HepG2 (cell line): ENCODE measurements at regions not wholly inside any gene's neighbourhood (a gene's known extent, or its start where the extent isn't known, plus 50 kb on each side); places are given as distances from the start of the nearest gene placed in this dataset.

ENCODE experiments used
- ATAC-seq: fragments of 200-7000 bp; cut with Tn5 transposase; 3 replicates; pipeline ENCODE4 v1.9.1; 2020; ENCODE audit warnings: mild to moderate bottlenecking, moderate library complexity
- BruUV-seq: library from RNA; stranded (reverse); fragments of 400-500 nt; replicated peaks from 2 replicates; lab custom pipeline; 2021; lab: Mats Ljungman, UMichigan
- CTCF ChIA-PET: fragments of 300-600 bp; formaldehyde crosslinking; extraction: SDS; loops from one replicate; lab custom pipeline; 2021; ENCODE audit warnings: low total read pairs, inconsistent platforms, low intra/inter-chr PET ratio; lab: Yijun Ruan, JAX
- POLR2A ChIA-PET: fragments of 350-600 bp; sonication (Branson Sonifier 250); formaldehyde crosslinking; loops from one replicate; lab custom pipeline; 2020; ENCODE audit warnings: antibody characterized with exemption, inconsistent platforms; lab: Yijun Ruan, JAX
- DNase-seq: peaks from one replicate; pipeline ENCODE4 v3.0.0-alpha.2; 2015; ENCODE audit warnings: low spot score
- FAIRE-seq: peaks from 3 replicates; lab custom pipeline; 2011; peaks lifted over from hg19 to GRCh38; lab: Jason Lieb, UNC
- H2AFZ ChIP-seq: one replicate; pipeline ENCODE4 v1.6.1; 2011; ENCODE audit warnings: low read length, inconsistent platforms
- H3K27ac ChIP-seq: fragments of 300-600 bp; 3 replicates; pipeline ENCODE4 v1.8.0; 2011; ENCODE audit warnings: mixed run types, mild to moderate bottlenecking, mixed read lengths, low read length, inconsistent platforms; ENCODE audit not compliant: insufficient read depth; ENCODE audit errors: extremely low read length
- H3K27me3 ChIP-seq, 2 experiments: fragments of 200-600 bp in 1 of 2; 2 replicates in 1 of 2; 3 replicates in 1 of 2; pipeline versions ENCODE4 v1.6.0 to v1.8.0; 2011; ENCODE audit warnings: low read length in 2 of 2, mild to moderate bottlenecking in 2 of 2, moderate library complexity in 2 of 2, inconsistent platforms in 1 of 2; ENCODE audit not compliant: insufficient read depth in 2 of 2, control insufficient read depth in 1 of 2
- H3K36me3 ChIP-seq, 2 experiments: fragments of 200-600 bp in 1 of 2; replicated peaks in 1 of 2; 2 replicates in 1 of 2; 3 replicates in 1 of 2; pipeline versions ENCODE4 v1.5.1 to v1.8.0; 2011; ENCODE audit warnings: low read length in 2 of 2, inconsistent platforms in 1 of 2; ENCODE audit not compliant: insufficient read depth in 2 of 2, control insufficient read depth in 1 of 2
- H3K4me1 ChIP-seq: 2 replicates; pipeline ENCODE4 v1.5.1; 2012; ENCODE audit warnings: low read length, inconsistent platforms; ENCODE audit not compliant: insufficient read depth
- H3K4me2 ChIP-seq: 2 replicates; pipeline ENCODE4 v1.6.0; 2011; ENCODE audit warnings: low read depth, low read length, inconsistent platforms
- H3K4me3 ChIP-seq, 3 experiments: fragments of 200-600 bp in 1 of 3; sonication (generic), shearing (Covaris generic) in 1 of 3; replicated peaks in 1 of 3; 2 replicates each; pipeline ENCODE4 v1.5.1; 2011 to 2016; ENCODE audit warnings: low read length in 3 of 3, inconsistent platforms in 2 of 3, low read depth in 2 of 3, mild to moderate bottlenecking in 2 of 3, control low read depth in 1 of 3, mixed read lengths in 1 of 3; ENCODE audit not compliant: insufficient read depth in 1 of 3
- H3K79me2 ChIP-seq: one replicate; pipeline ENCODE4 v1.6.1; 2011; ENCODE audit warnings: low read length, inconsistent platforms; ENCODE audit not compliant: insufficient read depth
- H3K9ac ChIP-seq: 2 replicates; pipeline ENCODE4 v1.6.0; 2011; ENCODE audit warnings: mild to moderate bottlenecking, low read depth, low read length, inconsistent platforms; ENCODE audit not compliant: insufficient read depth
- H3K9me3 ChIP-seq: 2 replicates; pipeline ENCODE4 v1.5.1; 2012; ENCODE audit warnings: mild to moderate bottlenecking, low read length
- H4K20me1 ChIP-seq: 2 replicates; pipeline ENCODE4 v1.6.0; 2011; ENCODE audit warnings: inconsistent platforms, mild to moderate bottlenecking, low read length, moderate library complexity; ENCODE audit not compliant: insufficient read depth
- EP300 ChIP-seq, 3 experiments: sonication (generic) in 1 of 3; formaldehyde crosslinking in 1 of 3; IDR thresholded peaks; 2 replicates each; pipeline versions ENCODE4 v1.5.1 to v1.6.1; 2011 to 2020; ENCODE audit warnings: low read depth in 2 of 3, low read length in 2 of 3, borderline replicate concordance in 1 of 3, improper control_type of control experiment in 1 of 3, mild to moderate bottlenecking in 1 of 3, missing genetic modification reagents in 1 of 3, moderate library complexity in 1 of 3
- HMG20B ChIP-seq: conservative IDR thresholded peaks from 2 replicates; pipeline ENCODE4 v1.6.1; 2016; ENCODE audit warnings: missing genetic modification reagents, missing compliant biosample characterization
- KDM4B ChIP-seq: sonication (generic); formaldehyde crosslinking; IDR thresholded peaks from 2 replicates; pipeline ENCODE4 v1.4.0; 2020; ENCODE audit warnings: missing genetic modification reagents
- NFE2 ChIP-seq: sonication (generic); formaldehyde crosslinking; IDR thresholded peaks from 2 replicates; pipeline ENCODE4 v1.4.0; 2020; ENCODE audit warnings: missing genetic modification reagents
- RFXANK ChIP-seq: IDR thresholded peaks from 2 replicates; pipeline ENCODE4 v1.6.1; 2016
- SIX1 ChIP-seq: sonication (generic); formaldehyde crosslinking; IDR thresholded peaks from 2 replicates; pipeline ENCODE4 v1.4.0; 2020; ENCODE audit warnings: missing genetic modification reagents, borderline replicate concordance
- SNAPC5 ChIP-seq: sonication (generic); formaldehyde crosslinking; IDR thresholded peaks from 2 replicates; pipeline ENCODE4 v1.8.1; 2023; ENCODE audit warnings: mild to moderate bottlenecking, missing genetic modification reagents, borderline replicate concordance
- YEATS4 ChIP-seq: sonication (generic); formaldehyde crosslinking; IDR thresholded peaks from 2 replicates; pipeline ENCODE4 v1.4.0; 2020; ENCODE audit warnings: missing genetic modification reagents, borderline replicate concordance
- ZNF260 ChIP-seq: sonication (generic); formaldehyde crosslinking; IDR thresholded peaks from 2 replicates; pipeline ENCODE4 v1.4.0; 2020; ENCODE audit warnings: missing genetic modification reagents, low read depth, mild to moderate bottlenecking, borderline replicate concordance
- ZNF547 ChIP-seq: sonication (generic); formaldehyde crosslinking; IDR thresholded peaks from 2 replicates; pipeline ENCODE4 v1.5.1; 2020; ENCODE audit warnings: mild to moderate bottlenecking, missing genetic modification reagents
- ZNF639 ChIP-seq: conservative IDR thresholded peaks from 2 replicates; pipeline ENCODE4 v1.6.1; 2018; ENCODE audit warnings: missing genetic modification reagents
- ZNF670 ChIP-seq: sonication (generic); formaldehyde crosslinking; IDR thresholded peaks from 2 replicates; pipeline ENCODE4 v1.8.0; 2022; ENCODE audit warnings: mild to moderate bottlenecking, missing genetic modification reagents, borderline replicate concordance
- WGBS: methylation state at CpG from one replicate; pipeline ENCODE4 v1.1.6; 2017; ENCODE audit warnings: low lambda C conversion rate; 5-methylcytosine and 5-hydroxymethylcytosine counted together
- in situ Hi-C: cut with HindIII; loops from 2 replicates; pipeline ENCODE4 v1.10.0; 2017; ENCODE audit warnings: low pct_unique_long_range_greater_than_20kb; ENCODE audit not compliant: extremely low pct_ligation_motif_present
- intact Hi-C: fragments of 100-400 bp; cut with micrococcal nuclease; formaldehyde crosslinking; loops from one replicate; pipeline ENCODE4 v1.10.0; 2022; ENCODE audit not compliant: unreplicated experiment
- TF ChIP-seq, protein P1 (sequence below): IDR thresholded peaks from 2 replicates; pipeline ENCODE4 v1.6.1; 2012; ENCODE audit warnings: low read length, improper control_type of control experiment
- TF ChIP-seq, protein P2 (sequence below): sonication (generic); formaldehyde crosslinking; IDR thresholded peaks from 2 replicates; pipeline ENCODE4 v1.9.0; 2021; ENCODE audit warnings: missing genetic modification reagents, mild to moderate bottlenecking, borderline replicate concordance
- TF ChIP-seq, protein P3 (sequence below): sonication (generic); formaldehyde crosslinking; IDR thresholded peaks from 2 replicates; pipeline ENCODE4 v1.5.0; 2020; ENCODE audit warnings: missing genetic modification reagents
- TF ChIP-seq, protein P4 (sequence below): sonication (generic); formaldehyde crosslinking; conservative IDR thresholded peaks from 2 replicates; pipeline ENCODE4 v1.8.0; 2022; ENCODE audit warnings: missing genetic modification reagents

DNA sequence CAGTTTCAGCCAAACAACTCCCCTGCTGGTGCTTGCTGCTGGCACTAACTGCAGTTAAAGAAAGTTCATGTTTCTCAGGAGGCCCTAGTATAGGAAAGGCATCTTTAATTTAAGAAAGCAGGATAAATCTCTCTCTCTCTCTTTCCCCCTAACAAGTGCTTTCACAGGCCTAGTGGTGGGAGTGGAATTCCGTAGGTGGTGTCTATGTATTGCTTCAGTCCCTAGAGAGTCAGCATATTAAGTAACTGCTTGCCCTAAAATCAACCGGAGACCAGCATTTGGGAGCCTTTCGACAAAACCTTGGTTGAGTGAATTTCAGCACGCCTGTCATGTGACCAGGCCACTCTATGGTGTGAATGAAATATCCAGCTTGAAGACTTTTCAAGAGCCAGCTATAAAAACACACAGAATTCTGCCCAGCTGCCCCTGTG is 169.2 kb upstream of the TGFBR2 start:
- H3K4me2 ChIP-seq, result no peak overlapping the region
- no peak for ATAC-seq
- intact Hi-C loops, result no loop called here

More for the DNA sequence above, 169.2 kb upstream of the TGFBR2 start:
- no peak for DNase-seq
- no peak overlapping the region for H3K9ac ChIP-seq
- WGBS, result 69% methylated on average over 4 of the region's 4 CpGs
- H4K20me1 ChIP-seq, result no peaks in the 10 kb centered on the region
- BruUV-seq, result no TSS peak
- H3K27me3 ChIP-seq, result no peaks in the 10 kb centered on the region
- no peaks in the 10 kb centered on the region for H3K79me2 ChIP-seq
- no peak overlapping the region for H2AFZ ChIP-seq
- H3K27ac ChIP-seq, result no peak overlapping the region
- H3K9me3 ChIP-seq, result no peaks in the 10 kb centered on the region
- POLR2A ChIA-PET, result no interaction called here
- H3K4me1 ChIP-seq, result peaks cover 19% of the 10 kb centered on the region
- TF ChIP-seq YEATS4 (CRISPR knock-in tag), result no peak
- no peak for TF ChIP-seq KDM4B (CRISPR knock-in tag)
- TF ChIP-seq, protein P1, sequence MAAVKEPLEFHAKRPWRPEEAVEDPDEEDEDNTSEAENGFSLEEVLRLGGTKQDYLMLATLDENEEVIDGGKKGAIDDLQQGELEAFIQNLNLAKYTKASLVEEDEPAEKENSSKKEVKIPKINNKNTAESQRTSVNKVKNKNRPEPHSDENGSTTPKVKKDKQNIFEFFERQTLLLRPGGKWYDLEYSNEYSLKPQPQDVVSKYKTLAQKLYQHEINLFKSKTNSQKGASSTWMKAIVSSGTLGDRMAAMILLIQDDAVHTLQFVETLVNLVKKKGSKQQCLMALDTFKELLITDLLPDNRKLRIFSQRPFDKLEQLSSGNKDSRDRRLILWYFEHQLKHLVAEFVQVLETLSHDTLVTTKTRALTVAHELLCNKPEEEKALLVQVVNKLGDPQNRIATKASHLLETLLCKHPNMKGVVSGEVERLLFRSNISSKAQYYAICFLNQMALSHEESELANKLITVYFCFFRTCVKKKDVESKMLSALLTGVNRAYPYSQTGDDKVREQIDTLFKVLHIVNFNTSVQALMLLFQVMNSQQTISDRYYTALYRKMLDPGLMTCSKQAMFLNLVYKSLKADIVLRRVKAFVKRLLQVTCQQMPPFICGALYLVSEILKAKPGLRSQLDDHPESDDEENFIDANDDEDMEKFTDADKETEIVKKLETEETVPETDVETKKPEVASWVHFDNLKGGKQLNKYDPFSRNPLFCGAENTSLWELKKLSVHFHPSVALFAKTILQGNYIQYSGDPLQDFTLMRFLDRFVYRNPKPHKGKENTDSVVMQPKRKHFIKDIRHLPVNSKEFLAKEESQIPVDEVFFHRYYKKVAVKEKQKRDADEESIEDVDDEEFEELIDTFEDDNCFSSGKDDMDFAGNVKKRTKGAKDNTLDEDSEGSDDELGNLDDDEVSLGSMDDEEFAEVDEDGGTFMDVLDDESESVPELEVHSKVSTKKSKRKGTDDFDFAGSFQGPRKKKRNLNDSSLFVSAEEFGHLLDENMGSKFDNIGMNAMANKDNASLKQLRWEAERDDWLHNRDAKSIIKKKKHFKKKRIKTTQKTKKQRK, result no peak
- no peak for TF ChIP-seq RFXANK (CRISPR knock-in tag)
- TF ChIP-seq SNAPC5 (CRISPR knock-in tag), result no peak
- no peak for TF ChIP-seq HMG20B (CRISPR knock-in tag)
- TF ChIP-seq, protein P2, sequence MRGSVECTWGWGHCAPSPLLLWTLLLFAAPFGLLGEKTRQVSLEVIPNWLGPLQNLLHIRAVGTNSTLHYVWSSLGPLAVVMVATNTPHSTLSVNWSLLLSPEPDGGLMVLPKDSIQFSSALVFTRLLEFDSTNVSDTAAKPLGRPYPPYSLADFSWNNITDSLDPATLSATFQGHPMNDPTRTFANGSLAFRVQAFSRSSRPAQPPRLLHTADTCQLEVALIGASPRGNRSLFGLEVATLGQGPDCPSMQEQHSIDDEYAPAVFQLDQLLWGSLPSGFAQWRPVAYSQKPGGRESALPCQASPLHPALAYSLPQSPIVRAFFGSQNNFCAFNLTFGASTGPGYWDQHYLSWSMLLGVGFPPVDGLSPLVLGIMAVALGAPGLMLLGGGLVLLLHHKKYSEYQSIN (CRISPR knock-in tag), result no peak
- TF ChIP-seq, protein P3, sequence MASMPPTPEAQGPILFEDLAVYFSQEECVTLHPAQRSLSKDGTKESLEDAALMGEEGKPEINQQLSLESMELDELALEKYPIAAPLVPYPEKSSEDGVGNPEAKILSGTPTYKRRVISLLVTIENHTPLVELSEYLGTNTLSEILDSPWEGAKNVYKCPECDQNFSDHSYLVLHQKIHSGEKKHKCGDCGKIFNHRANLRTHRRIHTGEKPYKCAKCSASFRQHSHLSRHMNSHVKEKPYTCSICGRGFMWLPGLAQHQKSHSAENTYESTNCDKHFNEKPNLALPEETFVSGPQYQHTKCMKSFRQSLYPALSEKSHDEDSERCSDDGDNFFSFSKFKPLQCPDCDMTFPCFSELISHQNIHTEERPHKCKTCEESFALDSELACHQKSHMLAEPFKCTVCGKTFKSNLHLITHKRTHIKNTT (CRISPR knock-in tag), result no peak
- TF ChIP-seq ZNF639 (CRISPR knock-in tag), result no peak
- no peak for TF ChIP-seq SIX1 (CRISPR knock-in tag)
- TF ChIP-seq, protein P4, sequence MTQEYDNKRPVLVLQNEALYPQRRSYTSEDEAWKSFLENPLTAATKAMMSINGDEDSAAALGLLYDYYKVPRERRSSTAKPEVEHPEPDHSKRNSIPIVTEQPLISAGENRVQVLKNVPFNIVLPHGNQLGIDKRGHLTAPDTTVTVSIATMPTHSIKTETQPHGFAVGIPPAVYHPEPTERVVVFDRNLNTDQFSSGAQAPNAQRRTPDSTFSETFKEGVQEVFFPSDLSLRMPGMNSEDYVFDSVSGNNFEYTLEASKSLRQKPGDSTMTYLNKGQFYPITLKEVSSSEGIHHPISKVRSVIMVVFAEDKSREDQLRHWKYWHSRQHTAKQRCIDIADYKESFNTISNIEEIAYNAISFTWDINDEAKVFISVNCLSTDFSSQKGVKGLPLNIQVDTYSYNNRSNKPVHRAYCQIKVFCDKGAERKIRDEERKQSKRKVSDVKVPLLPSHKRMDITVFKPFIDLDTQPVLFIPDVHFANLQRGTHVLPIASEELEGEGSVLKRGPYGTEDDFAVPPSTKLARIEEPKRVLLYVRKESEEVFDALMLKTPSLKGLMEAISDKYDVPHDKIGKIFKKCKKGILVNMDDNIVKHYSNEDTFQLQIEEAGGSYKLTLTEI, result no peak
- TF ChIP-seq ZNF547 (CRISPR knock-in tag), result no peak
- no peak for TF ChIP-seq ZNF260 (CRISPR knock-in tag)
- no peak for TF ChIP-seq NFE2 (CRISPR knock-in tag)
- TF ChIP-seq EP300 (IDR thresholded peaks at IDR 0.05; ENCODE audit: low read depth in 2 of 2, low read length in 2 of 2), result no peak
- no peak for TF ChIP-seq EP300 (CRISPR knock-in tag; IDR thresholded peaks at IDR 0.05; ENCODE audit: borderline replicate concordance)
- no peak for TF ChIP-seq ZNF670 (CRISPR knock-in tag)
- TF ChIP-seq, all 625 proteins: peak for 0
- no peak overlapping the region for H3K4me3 ChIP-seq
- FAIRE-seq, result no peak
- CTCF ChIA-PET, result no interaction called here
- H3K36me3 ChIP-seq, result no peaks in the 10 kb centered on the region
- in situ Hi-C loops, result no loop called here
